DND-41 (cell line): ENCODE measurements at regions not wholly inside any gene's neighbourhood (a gene's known extent, or its start where the extent isn't known, plus 50 kb on each side); places are given as distances from the start of the nearest gene placed in this dataset.

Source experiments
- CTCF ChIP-seq: IDR thresholded peaks from 2 replicates; pipeline ENCODE4 v1.5.1; 2012; ENCODE audit warnings: borderline replicate concordance, low read length, moderate library complexity, mild to moderate bottlenecking; ENCODE audit not compliant: poor library complexity, severe bottlenecking; ENCODE audit errors: extremely low read depth
- EZH2 ChIP-seq: IDR thresholded peaks from 3 replicates; pipeline ENCODE4 v1.6.1; 2012; ENCODE audit warnings: borderline replicate concordance, low read depth, mild to moderate bottlenecking, moderate library complexity, low read length, inconsistent platforms; ENCODE audit not compliant: severe bottlenecking

- TF ChIP-seq CTCF (no peak), EZH2 (no peak)
These were observed 154.7 kb upstream of the ATXN7L3B start for GRCh38 chr12:74382983-74383382.
